Eye (tissue), 1 donor: ENCODE measurements at regions not wholly inside any gene's neighbourhood (a gene's known extent, or its start where the extent isn't known, plus 50 kb on each side); places are given as distances from the start of the nearest gene placed in this dataset.
"Not testable (repeated sequence)": the region's sequence is repeated elsewhere in the genome, so short reads cannot be mapped to it uniquely, and the experiment has no call there.

Experiments
- DNase-seq: peaks from one replicate; pipeline ENCODE4 v3.0.0-alpha.2; 2015

GRCh38 chr7:69434398-69434815, 163.9 kb upstream of the AUTS2 start:
- no peak for DNase-seq

DNA sequence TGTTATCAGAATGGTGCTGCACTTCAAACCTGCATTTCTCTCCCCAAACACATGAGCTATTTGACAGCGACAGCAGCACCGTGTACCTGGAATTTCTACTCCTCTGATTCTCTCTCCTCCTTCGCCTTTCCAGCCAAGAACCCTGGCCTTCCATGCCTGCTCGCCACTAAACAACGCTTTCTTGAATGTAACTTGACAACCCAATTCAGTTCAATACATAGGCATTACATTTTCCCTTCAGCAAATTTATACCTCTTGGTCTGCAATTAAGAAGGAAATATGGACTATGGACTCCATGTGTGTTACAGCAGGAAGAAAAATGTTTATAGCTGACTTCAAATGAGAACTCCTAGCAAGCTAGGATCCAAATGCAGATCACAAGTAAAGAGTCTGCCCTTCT, 162.6 kb upstream of the AUTS2 start:
- DNase-seq, result no peak

DNA sequence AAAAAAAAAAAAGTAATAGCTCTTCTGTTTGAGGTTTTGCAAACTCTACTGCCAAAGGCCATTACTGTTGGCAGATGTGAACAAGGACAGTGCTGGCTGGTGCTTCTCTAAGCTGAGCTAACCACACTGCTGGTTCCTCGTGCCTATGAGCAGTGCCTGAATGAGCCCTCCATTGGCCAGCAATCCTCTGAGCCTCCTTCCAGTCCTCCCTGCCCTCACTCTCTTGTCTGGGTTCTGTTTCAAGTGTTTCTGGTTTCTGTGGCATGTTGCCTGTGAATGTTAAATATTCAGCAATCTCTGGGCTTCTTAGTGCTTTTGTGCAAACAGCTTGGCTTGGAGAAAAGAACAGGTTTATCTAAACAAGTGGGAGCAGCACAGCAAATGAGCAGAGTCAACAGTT, 161.3 kb upstream of the AUTS2 start:
- no peak for DNase-seq

- DNase-seq, result peak; percentile 60
Observed at GRCh38 chr7:69438584-69439412, 159.5 kb upstream of the AUTS2 start.

DNA sequence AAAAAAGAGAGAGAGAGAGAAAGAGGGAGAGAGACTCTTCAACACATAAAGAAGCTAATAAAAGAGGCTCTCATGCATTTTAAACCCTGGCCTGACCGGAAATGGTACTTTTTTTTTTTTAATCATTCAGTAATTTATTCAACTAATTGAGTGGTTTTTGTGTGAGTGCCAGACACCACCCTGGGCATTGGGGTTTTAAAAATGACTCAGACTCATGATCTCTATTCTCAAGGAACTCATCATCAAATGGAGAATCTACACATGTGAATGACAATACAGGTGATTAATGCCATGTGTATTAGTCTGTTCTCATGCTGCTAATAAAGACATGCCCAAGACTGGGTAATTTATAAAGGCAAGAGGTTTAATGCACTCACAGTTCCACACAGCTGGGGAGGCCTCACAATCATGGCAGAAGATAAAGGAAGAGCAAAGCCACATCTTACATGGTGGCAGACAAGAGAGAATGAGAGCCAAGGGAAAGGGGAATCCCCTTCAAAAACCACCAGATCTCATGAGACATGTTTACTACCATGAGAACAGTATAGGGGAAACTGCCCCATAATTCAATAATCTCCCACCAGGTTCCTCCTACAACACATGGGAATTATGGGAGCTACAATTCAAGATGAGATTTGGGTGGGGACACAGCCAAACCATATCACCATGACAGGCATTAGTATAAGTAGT, 158.5 kb upstream of the AUTS2 start:
- no peak for DNase-seq

DNA sequence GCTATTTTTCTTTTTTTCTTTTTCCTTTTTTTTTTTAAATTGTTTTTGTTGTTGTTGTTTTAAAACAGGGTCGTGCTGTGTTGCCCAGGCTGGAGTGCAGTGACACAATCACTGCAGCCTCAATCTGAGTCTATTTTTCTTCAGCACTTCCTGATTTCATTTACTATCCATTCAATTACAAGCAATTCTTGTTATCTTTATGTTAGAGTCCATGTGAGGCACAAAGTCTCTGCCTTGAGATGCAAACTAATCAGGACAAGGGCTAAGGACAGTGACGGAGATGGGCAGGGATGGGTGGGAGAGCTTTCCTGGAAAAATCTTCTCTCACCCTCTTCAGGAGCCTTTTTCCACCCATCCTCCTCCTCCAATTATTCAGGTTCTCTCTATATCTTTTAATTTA, 157.3 kb upstream of the AUTS2 start:
- DNase-seq, result no peak

- no peak for DNase-seq
Observed at GRCh38 chr7:69443136-69443535, 155.1 kb upstream of the AUTS2 start.

- no peak for DNase-seq
Observed at GRCh38 chr7:69445541-69445940, 152.7 kb upstream of the AUTS2 start.

- DNase-seq, result not testable (repeated sequence)
Observed at GRCh38 chr7:69446213-69446612, 152.1 kb upstream of the AUTS2 start.

GRCh38 chr7:69448071-69448470, 150.2 kb upstream of the AUTS2 start:
- no peak for DNase-seq

DNA sequence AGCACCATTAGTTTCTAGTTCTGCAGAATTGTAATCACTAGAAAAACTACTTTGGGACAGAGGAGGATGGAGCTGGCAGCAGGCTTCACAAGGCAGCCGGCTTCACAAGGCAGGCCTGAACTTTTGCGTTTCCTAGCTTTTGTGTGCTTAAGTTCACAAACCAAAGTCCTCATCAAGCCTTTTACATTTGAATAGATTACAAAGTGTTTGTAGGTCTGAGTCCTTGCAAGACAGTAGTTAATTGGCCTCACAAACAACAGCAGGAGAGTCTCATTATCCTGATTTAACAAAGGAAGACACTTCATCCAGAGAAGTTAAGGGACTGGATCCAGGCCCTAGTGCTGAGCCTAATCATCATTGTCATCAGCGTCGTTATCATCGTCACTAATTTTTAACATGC, 147.8 kb upstream of the AUTS2 start:
- peak; percentile 66 for DNase-seq

GRCh38 chr7:69451715-69452114, 146.6 kb upstream of the AUTS2 start:
- no peak for DNase-seq

GRCh38 chr7:69452797-69453196, 145.5 kb upstream of the AUTS2 start:
- DNase-seq, result no peak

- peak; percentile 63 for DNase-seq
Observed at GRCh38 chr7:69457595-69458504, 140.4 kb upstream of the AUTS2 start.

DNA sequence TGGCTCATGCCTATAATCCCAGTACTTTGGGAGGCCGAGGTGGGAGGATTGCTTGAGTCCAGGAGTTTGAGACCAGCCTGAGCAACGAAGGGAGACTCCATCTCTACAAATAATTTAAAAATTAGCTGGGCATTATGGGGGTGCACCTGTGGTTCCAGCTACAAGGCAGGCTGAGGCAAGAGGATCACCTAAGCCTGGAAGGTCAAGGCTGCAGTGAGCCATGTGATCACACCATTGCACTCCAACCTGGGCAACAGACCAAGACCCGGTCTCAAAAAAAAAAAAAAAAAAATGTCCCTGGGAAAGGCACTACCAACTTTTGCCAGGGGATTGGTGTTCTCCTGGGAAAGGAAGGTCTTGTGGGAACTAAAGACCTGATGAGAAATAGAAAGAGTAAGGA, 134.2 kb upstream of the AUTS2 start:
- DNase-seq, result no peak

DNA sequence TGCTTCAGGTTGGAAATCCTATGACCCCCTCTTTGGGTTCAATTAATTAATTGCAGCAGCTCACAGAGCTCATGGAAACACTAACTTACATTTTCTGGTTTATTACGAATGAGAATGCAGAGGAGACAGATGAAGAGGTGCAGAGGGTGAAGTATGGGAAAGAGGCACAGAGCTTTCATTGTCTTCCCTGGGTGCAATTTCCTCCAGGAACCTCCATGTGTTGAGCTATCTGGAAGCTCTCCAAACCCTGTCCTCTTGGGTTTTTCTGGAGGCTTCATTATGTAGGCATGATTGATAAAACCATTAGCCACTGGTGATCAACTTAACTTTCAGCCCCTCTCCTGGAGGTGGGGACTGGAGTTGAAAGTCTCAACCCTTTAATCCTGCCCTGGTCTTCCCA, 133.0 kb upstream of the AUTS2 start:
- DNase-seq, result no peak

GRCh38 chr7:69467826-69468225, 130.4 kb upstream of the AUTS2 start:
- DNase-seq, result no peak

DNA sequence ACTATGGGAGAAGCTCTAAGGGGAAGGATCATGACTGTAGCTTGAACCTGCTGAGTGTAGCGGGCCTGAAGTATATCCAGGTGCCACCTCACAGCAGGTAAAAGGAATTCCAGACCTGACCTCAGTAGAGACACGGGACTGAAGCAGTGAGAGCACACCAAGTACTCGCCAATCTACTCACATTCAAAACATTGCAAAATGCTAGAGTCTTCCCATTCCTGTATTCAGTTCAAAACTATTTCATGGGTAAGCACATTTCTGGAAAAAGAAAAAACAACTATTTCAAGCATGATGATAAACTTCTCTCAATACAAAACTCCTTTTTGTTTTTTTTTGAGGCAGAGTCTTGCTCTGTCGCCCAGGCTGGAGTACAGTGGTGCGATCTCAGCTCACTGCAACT, 121.9 kb upstream of the AUTS2 start:
- DNase-seq, result no peak

- no peak for DNase-seq
Observed at GRCh38 chr7:69482676-69483075, 115.6 kb upstream of the AUTS2 start.

DNA sequence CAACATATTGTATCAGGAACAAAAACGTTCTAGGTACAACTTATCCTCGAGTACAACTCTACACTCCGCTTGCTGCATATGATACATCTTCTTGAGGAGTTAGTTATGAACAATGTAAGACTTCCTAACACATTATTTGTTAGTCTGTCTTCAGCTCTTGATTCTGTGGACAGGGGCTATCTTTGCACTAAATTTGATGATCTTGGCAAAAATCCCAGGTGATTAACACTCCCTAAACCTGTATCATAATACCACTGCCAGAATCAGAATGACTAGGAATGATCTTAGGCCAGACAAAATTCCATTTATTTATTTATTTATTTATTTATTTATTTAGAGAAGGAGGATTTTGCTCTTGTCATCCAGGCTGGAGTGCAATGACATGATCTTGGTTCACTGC, 108.7 kb upstream of the AUTS2 start:
- no peak for DNase-seq

DNA sequence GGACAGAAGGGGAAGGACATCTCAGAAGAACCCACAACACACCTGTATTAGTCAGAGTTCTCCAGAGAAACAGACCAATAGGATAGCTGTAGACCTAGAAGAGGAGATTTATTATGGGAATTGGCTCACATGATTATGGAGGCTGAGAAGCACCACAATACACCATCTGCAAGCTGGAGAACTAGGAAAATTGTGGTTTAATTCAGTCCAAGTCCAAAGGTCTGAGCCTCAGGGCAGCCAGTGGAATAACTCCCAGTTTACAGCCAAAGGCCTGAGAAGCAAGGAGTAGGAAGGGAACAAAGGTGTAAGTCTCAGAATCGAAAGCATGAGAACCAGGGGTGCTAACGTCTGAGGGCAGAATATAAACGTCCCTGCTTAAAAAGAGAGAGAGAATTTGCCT, 99.6 kb upstream of the AUTS2 start:
- no peak for DNase-seq

DNA sequence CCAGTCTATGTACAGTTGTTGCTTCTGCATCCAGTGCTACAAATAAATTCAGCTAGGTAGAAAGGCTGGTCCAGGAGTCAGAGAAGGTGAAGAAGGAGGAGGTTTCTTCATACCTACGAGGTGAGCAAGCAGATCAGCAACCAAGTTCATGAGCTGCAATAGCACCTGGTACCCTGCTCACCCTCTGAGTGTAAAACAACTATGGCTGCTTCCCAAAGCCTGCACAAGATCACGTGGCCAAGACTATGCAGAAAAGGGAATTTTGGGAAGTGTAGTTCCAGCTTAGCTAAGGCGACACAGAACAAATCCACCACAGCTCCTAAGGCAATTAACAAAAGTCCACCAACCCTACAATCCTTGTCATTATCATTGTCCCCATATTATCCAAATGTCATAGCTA, 95.9 kb upstream of the AUTS2 start:
- no peak for DNase-seq

DNA sequence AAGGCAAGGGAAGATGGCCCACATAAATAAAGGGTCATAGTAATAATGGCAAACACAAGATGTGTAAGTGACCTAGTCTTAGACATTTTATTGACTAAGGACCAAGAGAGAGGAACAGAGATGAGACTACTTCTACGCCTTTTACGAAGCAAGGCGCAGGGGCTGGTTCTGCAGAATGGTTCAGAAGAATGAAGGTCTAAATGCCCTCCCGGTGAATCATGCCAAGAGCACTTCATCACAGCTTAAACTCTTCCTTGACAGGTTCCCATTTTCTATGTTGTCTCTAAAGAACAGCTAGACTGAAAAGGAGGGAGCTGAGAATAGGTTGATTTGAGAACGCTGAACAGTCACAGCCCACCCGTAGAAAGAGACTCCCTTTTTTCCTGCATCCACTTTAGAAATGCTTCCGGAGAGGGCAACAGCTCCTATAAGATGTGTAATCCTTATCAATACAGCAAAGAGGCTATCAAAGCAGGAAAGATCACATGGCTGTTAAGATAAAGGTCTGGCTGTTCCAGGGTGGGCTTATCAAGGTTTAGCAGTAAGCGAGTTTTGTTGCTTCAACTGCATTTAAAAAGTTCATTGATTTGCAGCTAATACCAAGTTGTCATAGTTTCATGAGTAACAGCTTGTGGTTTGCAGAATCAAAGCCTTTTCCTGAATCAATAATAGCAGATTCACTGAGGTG, 93.4 kb upstream of the AUTS2 start:
- DNase-seq, result no peak
